LNCAP (cell line): ENCODE measurements at regions not wholly inside any gene's neighbourhood (a gene's known extent, or its start where the extent isn't known, plus 50 kb on each side); places are given as distances from the start of the nearest gene placed in this dataset.

Experiments
- CTCF ChIP-seq: fragments of 450-650 bp; IDR thresholded peaks from 2 replicates; pipeline ENCODE4 v1.5.1; 2017; ENCODE audit warnings: mild to moderate bottlenecking

DNA sequence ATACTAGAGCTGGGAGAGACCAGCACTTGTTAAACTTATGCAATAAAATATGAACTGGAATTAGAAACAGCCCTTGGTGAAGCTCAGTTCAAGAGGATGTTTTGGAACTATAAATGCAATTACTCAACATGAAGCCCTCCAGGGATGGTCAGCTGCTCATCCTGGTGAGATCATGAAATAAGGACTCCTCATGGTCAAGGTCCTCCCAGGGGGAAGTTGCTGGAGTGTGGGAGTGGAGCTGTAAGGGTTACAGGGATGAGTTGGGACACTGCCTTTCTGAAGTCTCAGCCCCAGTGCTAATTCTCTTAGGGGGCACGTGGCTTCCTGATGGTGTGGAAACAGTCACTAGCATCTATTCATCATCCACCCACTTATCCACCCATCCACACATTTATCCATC lies 301.7 kb upstream of the SFSWAP start:
- no peak for TF ChIP-seq CTCF

DNA sequence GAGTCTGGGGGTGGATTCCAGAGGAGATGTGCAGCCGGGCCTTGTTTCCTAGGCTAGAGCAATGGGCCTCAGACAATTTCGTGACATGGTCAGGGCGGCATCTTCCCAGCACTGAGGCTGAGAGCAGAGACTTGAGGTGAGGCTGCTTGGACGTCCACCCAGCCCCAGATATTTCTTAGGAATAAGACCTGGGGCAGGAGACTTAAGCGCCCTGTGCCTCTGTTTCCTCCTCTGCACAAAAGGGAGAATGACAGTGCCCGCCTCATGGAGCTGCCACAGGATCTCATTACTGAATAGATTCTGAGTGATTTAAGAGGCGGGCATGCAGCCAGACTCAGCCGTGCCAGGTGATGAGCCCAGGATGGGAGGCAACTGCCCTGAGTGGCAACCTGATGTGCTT lies 297.9 kb upstream of the SFSWAP start:
- no peak for TF ChIP-seq CTCF

GRCh38 chr12:131413471-131413870 lies 297.4 kb upstream of the SFSWAP start:
- TF ChIP-seq CTCF: no peak

- no peak for TF ChIP-seq CTCF
These were observed 295.1 kb upstream of the SFSWAP start for GRCh38 chr12:131415781-131416180.

DNA sequence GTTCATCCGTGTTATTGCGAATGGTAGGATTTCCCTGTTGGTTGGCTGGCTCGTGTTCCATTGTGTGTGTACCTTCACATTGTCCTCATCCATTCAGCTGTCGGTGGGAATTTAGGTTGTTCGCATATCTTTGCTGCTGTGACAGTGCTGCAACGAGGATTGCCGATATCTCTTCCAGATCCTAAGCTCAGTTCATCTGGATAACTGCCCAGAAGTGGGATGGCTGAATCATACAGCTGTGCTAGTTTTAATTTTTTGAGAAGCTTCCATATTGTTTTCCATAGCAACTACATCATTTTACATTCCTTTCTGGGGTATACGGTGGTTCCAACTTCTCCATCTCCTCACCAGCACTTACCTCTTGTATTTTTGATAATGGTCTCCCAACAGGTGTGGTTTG lies 292.8 kb upstream of the SFSWAP start:
- no peak for TF ChIP-seq CTCF

GRCh38 chr12:131418884-131419283 lies 292.0 kb upstream of the SFSWAP start:
- TF ChIP-seq CTCF: no peak

DNA sequence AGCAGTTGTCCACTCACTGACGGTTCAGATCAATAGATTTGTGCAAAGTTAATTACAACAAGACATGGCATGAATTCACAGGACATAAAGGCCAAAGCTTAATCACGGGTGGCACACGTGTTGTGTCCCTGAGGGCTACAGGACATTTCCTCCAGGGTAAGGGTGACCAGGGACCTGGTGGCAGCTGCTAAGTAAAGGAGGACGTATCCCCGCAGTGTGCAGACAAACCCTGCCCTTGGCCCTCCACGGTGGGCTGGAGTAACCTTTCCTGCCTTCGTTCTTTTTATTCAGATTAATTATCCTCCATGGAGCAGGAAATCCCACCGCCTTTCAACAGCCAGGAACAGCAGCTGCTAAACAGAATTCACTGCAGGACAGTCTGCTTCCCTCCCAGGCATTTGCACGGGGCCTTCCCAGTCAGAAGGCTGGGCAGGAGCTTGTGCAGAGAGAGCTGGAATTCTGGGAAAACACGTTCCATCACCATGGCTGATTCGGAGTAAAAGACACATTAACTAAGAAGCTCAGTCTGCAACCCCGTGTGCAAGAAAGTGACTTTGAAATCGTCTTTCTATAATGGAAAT lies 289.9 kb upstream of the SFSWAP start:
- TF ChIP-seq CTCF: no peak
